ENCODE measurements at regions not wholly inside any gene's neighbourhood (a gene's known extent, or its start where the extent isn't known, plus 50 kb on each side); places are given as distances from the start of the nearest gene placed in this dataset.
"Not testable (repeated sequence)": the region's sequence is repeated elsewhere in the genome, so short reads cannot be mapped to it uniquely, and the experiment has no call there.

- DNase-seq: no peak
These were observed 110.0 kb downstream of the ENC1 start for GRCh38 chr5:74530326-74531050.

GRCh38 chr5:74529101-74529500 lies 111.4 kb downstream of the ENC1 start:
- DNase-seq: no peak

GRCh38 chr5:74526111-74526510 lies 114.4 kb downstream of the ENC1 start:
- DNase-seq: no peak

GRCh38 chr5:74524767-74525166 lies 115.8 kb downstream of the ENC1 start:
- not testable (repeated sequence) for DNase-seq

GRCh38 chr5:74523698-74524097 lies 116.8 kb downstream of the ENC1 start:
- not testable (repeated sequence) for DNase-seq

GRCh38 chr5:74522838-74523237 lies 117.7 kb downstream of the ENC1 start:
- DNase-seq: not testable (repeated sequence)

- no peak for DNase-seq
These were observed 119.1 kb downstream of the ENC1 start for GRCh38 chr5:74521401-74521800.

GRCh38 chr5:74519679-74520078 lies 120.8 kb downstream of the ENC1 start:
- DNase-seq: no peak

GRCh38 chr5:74519161-74519571 lies 121.4 kb downstream of the ENC1 start:
- no peak for DNase-seq

GRCh38 chr5:74517700-74518099 lies 122.8 kb downstream of the ENC1 start:
- DNase-seq: no peak

- DNase-seq: no peak
These were observed 124.3 kb downstream of the ENC1 start for GRCh38 chr5:74516211-74516636.

GRCh38 chr5:74514888-74515551 lies 125.5 kb downstream of the ENC1 start:
- DNase-seq: no peak

GRCh38 chr5:74511770-74512169 lies 128.8 kb downstream of the ENC1 start:
- DNase-seq: not testable (repeated sequence)

GRCh38 chr5:74510476-74511075 lies 130.0 kb downstream of the ENC1 start:
- DNase-seq: no peak

- DNase-seq: no peak
These were observed 133.0 kb downstream of the ENC1 start for GRCh38 chr5:74507370-74508005.

- DNase-seq: no peak
These were observed 134.4 kb downstream of the ENC1 start for GRCh38 chr5:74506119-74506518.

GRCh38 chr5:74504463-74504862 lies 136.1 kb downstream of the ENC1 start:
- DNase-seq: no peak

GRCh38 chr5:74502479-74502950 lies 138.0 kb downstream of the ENC1 start:
- no peak for DNase-seq

GRCh38 chr5:74501674-74502478 lies 138.7 kb downstream of the ENC1 start:
- DNase-seq: no peak

GRCh38 chr5:74500110-74500917 lies 140.2 kb downstream of the ENC1 start:
- no peak for DNase-seq

- DNase-seq: no peak
These were observed 141.1 kb downstream of the ENC1 start for GRCh38 chr5:74499256-74500050.

All from activated CD8-positive, alpha-beta memory T cell treated with anti-CD3 and anti-CD28 coated beads, Interleukin-2, amount 50 U/mL, for 4 hours (primary cell).